AG09319 (cell line): ENCODE measurements at regions not wholly inside any gene's neighbourhood (a gene's known extent, or its start where the extent isn't known, plus 50 kb on each side); places are given as distances from the start of the nearest gene placed in this dataset.

ENCODE experiments used
- DNase-seq: peaks from one replicate; pipeline ENCODE4 v3.0.0-alpha.2; 2010; ENCODE audit warnings: low read depth; ENCODE audit errors: extremely low read depth
- TF ChIP-seq, protein P1 (sequence below): IDR thresholded peaks from 2 replicates; pipeline ENCODE4 v1.5.1; 2011; ENCODE audit warnings: low read depth, mild to moderate bottlenecking, inconsistent platforms, low read length, moderate library complexity

- TF ChIP-seq, protein P1, sequence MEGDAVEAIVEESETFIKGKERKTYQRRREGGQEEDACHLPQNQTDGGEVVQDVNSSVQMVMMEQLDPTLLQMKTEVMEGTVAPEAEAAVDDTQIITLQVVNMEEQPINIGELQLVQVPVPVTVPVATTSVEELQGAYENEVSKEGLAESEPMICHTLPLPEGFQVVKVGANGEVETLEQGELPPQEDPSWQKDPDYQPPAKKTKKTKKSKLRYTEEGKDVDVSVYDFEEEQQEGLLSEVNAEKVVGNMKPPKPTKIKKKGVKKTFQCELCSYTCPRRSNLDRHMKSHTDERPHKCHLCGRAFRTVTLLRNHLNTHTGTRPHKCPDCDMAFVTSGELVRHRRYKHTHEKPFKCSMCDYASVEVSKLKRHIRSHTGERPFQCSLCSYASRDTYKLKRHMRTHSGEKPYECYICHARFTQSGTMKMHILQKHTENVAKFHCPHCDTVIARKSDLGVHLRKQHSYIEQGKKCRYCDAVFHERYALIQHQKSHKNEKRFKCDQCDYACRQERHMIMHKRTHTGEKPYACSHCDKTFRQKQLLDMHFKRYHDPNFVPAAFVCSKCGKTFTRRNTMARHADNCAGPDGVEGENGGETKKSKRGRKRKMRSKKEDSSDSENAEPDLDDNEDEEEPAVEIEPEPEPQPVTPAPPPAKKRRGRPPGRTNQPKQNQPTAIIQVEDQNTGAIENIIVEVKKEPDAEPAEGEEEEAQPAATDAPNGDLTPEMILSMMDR = no peak
- DNase-seq = no peak
Measured at GRCh38 chr12:77368379-77368778, 303.0 kb upstream of the E2F7 start.

DNA sequence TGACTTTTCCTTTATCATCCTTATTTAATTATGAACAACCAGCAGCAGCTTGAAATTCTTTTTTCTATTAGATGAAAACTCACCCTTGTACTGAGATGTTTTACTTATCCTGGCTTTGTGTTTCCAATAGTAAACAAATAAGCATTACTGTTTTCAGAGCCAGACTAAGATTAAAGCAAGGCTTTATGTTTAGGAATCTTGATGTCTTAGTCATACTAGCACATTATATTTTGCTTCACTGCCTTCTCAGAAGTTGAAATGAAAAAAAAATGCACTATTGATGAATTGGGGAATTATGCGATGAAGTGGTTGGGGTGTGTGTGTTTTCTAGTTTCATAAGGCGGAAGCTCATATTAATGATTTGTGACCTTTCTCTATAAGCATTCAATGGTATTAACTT is 301.2 kb upstream of the E2F7 start:
- TF ChIP-seq, protein P1 = no peak
- DNase-seq = no peak

GRCh38 chr12:77364400-77364799 is 299.0 kb upstream of the E2F7 start:
- no peak for DNase-seq
- TF ChIP-seq, protein P1 = no peak

- no peak for DNase-seq
- TF ChIP-seq, protein P1 = no peak
Measured at GRCh38 chr12:77362509-77363210, 297.3 kb upstream of the E2F7 start.

DNA sequence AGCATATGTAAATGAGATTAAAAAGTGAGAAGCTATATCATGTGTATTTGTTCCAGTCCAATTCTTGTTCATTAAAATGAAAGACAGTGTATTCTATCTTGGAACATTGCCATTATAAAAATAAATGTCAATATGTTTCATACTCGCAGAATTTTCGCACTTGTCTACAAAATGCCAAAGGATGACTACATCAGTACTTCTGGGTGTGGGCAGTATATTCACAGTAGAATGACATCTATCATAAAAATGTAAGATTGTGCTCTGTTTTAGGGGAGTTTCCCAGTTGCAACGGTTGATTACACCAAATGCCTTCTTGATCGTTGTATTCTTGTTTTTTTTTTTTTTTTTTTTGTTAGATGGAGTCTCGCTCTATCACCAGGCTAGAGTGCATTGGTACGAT is 292.3 kb upstream of the E2F7 start:
- TF ChIP-seq, protein P1 = no peak
- no peak for DNase-seq

DNA sequence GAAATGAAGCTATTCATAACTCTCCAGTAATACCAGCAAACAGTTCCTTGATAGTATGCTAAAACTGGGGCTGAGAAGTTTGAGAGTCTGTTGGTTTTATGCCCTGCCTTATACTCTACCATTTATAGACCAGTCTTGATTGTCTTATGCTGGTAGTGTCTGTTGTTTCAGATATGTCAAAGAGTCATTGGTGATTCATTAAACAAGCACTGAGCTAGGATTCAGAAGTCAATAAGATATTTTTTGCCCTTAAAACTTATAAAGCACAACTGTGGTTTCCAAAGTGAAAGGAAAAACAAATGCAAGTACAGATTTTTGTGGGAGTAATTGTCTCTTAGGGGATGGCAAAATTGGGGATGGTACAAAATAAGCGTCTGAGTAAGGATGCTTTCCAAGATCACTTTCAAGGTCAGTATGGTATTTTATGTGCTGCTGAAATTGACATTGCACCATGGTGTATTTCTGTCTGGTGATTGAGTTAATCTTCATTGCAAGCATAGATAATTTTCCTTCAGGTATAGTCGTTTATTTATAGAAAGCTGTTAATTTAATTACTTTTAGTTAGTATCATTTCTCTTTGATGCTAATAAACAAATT is 289.5 kb upstream of the E2F7 start:
- TF ChIP-seq, protein P1 = no peak

GRCh38 chr12:77352946-77353345 is 287.6 kb upstream of the E2F7 start:
- no peak for DNase-seq
- TF ChIP-seq, protein P1 = no peak

More for the DNA sequence above, 289.5 kb upstream of the E2F7 start:
- DNase-seq = no peak
